SW 1271 (cell line): ENCODE measurements at regions not wholly inside any gene's neighbourhood (a gene's known extent, or its start where the extent isn't known, plus 50 kb on each side); places are given as distances from the start of the nearest gene placed in this dataset.
"Not testable (repeated sequence)": the region's sequence is repeated elsewhere in the genome, so short reads cannot be mapped to it uniquely, and the experiment has no call there.

Experiments used
- DNase-seq, 2 experiments: peaks; one replicate each; lab custom pipeline; 2025; lab: John Stamatoyannopoulos, UW

DNA sequence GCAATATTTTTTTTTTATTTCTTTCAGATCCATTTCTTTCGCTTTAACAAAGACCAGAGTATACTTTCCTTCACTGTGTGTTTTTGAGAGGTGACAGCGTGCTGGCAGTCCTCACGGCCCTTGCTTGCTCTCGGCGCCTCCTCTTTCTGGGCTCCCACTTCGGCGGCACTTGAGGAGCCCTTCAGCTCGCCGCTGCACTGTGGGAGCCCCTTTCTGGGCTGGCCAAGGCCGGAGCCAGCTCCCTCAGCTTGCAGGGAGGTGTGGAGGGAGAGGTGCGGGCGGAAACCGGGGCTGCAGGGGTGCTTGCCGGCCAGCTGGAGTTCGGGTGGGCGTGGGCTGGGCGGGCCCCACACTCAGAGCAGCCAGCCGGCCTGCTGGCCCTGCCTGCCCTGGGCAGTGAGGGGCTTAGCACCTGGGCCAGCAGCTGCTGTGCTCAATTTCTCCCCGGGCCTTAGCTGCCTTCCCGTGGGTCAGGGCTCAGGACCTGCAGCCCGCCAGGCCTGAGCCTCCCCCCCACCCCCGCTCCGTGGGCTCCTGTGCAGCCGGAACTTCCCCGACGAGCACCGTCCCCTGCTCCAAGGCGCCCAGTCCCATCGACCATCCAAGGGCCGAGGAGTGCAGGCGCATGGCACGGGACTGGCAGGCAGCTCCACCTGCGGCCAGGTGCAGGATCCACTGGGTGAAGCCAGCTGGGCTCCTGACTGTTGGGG is 1490.6 kb downstream of the OTOL1 start:
- not testable (repeated sequence) for DNase-seq

- no peak for DNase-seq
These were observed 1496.1 kb downstream of the OTOL1 start for GRCh38 chr3:162992741-162993140.

DNA sequence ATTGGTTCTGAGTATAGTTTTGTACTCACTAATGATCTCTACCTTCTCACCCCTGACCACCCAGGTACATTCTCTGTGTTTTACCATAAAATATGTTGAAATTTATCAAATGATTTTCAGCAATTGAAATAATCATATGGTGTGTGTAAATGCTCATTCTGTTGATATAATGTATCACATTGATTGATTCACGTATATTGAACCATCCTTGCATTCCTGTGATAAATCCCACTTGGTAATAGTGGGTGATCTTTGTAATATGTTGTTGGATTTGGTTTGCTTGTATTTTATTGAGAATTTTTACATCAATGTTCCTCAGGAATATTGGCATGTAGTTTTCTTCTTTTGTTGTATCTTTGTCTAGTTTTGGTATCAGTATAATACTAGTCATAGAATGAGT is 1497.6 kb downstream of the OTOL1 start:
- DNase-seq: no peak

DNA sequence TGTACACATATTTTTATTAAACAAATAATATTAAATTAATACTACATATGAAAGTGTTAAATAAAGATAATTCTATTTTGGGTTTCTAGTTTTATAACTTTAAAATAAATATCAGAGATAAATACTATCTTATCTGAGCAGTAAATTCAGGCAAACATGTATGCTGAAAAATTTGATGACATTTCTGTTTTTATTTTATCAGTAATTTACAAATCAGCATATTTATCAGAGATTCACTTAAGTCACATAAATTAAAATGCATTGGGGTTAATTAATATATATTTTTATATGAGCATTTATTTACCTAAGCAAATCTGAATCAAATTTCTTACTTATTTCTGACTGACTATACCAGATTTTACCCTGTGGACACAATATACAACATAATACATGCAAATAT is 1499.8 kb downstream of the OTOL1 start:
- no peak for DNase-seq

DNA sequence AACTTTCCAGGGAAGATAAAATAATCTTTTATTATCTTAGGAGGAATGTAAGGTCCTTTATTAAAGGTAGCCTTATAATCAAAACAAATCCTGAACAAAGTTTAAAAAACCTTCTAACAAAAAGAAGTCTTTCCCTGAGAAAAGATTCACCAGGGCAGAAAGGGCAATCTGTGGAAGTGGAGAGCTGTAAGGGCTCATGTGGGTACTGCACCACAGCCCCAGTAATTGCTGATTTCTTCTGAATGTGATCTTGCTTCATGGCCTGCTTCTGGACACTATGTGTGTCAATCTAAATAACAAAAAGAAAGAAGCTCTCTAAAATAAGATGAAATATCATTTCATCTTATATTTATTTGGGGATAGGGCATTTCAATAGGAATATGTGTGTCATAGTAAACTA is 1501.6 kb downstream of the OTOL1 start:
- no peak for DNase-seq

GRCh38 chr3:163011596-163011995 is 1515.0 kb downstream of the OTOL1 start:
- no peak for DNase-seq

DNA sequence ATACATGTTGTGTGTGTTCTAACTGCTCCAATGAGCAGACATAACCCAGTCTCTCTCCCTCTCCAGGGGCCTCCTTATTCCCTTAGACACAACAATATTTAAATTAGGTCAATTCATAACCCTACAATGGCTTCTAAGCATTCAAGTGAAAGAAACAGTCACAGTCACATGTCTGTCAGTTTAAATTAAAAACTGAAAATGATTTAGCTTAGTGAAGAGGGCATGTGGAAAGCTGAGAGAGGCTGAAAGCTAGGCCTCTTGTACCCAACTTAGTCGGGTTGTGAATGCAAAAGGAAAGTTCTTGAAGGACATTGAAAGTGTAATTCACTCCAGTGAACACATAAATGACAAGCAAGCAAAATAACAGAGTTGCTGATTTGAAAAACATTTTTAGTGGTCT is 1519.6 kb downstream of the OTOL1 start:
- no peak for DNase-seq

DNA sequence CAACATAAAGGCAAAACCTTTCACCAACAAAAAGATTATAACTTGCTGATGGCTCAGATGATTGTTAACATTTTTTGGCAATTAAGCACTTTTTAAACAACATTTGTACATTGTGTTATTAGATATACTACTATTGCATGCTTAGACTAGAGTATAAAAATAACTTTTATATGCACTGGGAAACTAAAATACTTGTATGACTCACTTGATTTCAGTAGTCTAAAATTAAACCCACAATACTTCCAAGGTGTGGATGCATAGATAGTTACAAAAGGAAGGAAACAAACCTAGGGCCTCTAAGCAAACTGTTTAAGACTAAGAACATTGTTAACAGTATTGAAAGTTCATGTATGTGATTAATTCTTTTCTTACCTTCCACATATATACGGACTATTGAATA is 1521.5 kb downstream of the OTOL1 start:
- no peak for DNase-seq

DNA sequence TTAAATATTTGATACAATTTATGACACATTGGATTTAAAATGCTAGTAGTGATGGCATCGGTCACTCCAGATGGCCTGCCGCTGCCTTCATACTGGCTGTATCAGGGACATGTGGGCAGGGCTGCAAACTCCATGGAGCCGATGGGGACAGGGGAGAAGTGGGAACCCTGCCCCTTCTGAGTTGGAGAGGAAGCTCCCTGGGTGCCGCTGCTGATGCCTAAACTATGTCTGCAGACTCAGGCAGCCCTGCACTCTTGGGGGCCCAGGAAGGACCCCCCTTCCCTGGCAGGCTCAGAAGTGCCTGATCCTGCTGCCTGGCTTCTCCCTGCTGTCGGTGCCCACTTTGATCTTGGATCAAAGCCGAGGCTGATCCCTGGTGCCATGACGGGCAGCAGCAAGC is 1522.1 kb downstream of the OTOL1 start:
- no peak for DNase-seq

GRCh38 chr3:163019260-163019659 is 1522.7 kb downstream of the OTOL1 start:
- DNase-seq: no peak

DNA sequence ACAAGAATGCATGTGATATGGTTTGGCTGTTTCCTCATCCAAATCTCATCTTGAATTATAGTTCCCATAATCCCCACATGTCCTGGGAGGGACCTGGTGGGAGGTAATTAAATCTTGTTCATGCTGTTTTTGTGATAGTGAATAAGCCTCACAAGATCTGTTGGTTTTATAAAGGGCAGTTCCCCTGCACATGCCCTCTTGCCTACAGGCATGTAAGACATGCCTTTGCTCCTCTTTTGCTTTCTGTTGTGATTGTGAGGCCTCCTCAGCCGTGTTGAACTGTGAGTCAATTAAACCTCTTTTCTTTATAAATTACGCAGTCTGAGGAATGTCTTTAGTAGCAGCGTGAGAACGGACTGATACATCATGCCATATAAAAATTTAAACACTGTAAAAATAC is 1537.0 kb downstream of the OTOL1 start:
- no peak for DNase-seq

DNA sequence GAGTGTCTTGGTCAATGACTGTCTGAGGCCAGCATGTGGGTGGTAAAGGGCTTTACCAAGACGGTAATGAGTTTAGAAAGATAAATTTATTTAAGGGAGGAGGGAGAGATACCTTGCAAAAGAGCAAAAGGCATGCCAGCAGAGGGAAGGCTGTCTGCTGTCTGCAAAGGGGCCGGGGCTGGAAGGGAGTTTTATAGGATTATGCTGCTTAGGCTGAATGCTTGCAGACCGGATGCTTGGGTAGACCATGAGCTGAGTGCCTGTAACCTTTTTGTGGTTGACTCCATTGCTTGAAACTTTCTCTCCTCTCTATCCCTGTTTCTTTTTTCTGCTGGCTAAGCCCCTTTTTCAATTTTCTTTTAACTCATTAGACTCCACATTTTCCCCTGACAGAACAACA is 1543.0 kb downstream of the OTOL1 start:
- no peak for DNase-seq

DNA sequence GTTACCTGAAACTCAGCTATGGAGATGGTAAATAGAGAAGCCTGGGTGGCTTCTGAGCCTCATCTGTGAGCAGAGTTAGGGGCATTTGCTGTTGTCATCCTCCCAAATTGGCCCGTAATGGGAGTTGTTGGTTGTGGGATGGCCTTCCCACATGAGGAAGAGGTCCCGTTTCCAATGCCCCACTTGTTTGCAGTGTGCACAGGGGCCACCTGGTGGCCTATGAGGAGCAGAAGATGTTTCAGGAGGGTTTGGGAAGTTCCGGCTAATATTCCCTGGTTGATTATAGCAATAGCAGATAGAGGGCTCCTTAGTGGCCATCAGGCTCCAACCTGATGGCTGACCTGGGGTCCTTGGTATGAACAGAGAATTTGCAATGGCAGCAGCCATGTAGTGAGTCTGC is 1546.5 kb downstream of the OTOL1 start:
- DNase-seq: no peak

GRCh38 chr3:163045945-163046344 is 1549.3 kb downstream of the OTOL1 start:
- no peak for DNase-seq

GRCh38 chr3:163048881-163049280 is 1552.3 kb downstream of the OTOL1 start:
- DNase-seq: no peak

DNA sequence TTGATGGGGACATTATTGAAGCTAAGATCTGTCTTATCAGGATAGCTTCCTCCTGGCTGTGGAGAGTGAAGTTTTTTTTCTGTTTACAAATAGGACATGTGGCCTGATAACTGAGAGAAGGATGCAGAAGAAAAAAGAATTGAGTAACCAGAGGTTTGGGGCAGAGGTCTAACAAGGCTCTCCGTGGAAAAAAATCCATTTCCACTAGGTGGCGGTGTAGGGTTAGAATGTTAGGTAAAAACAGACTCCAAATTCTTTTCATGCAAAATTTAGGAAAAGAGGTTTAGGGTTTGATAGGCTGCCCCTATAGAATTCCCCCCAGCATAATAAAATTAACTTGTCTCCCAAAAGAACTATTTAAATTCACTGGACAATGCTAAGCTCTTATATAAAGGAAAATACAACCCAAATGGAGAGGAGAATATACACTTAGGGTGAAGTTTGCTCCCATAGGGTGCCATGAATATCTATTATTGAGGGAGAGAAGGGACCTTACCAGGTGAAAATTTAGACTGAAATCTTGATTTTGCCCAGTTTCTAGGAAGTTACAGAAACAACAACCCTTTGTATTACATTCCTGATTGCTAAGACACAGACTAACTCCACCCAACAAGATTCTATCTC is 1560.4 kb downstream of the OTOL1 start:
- DNase-seq: peak in 1 of 2 experiments; percentile 22

DNA sequence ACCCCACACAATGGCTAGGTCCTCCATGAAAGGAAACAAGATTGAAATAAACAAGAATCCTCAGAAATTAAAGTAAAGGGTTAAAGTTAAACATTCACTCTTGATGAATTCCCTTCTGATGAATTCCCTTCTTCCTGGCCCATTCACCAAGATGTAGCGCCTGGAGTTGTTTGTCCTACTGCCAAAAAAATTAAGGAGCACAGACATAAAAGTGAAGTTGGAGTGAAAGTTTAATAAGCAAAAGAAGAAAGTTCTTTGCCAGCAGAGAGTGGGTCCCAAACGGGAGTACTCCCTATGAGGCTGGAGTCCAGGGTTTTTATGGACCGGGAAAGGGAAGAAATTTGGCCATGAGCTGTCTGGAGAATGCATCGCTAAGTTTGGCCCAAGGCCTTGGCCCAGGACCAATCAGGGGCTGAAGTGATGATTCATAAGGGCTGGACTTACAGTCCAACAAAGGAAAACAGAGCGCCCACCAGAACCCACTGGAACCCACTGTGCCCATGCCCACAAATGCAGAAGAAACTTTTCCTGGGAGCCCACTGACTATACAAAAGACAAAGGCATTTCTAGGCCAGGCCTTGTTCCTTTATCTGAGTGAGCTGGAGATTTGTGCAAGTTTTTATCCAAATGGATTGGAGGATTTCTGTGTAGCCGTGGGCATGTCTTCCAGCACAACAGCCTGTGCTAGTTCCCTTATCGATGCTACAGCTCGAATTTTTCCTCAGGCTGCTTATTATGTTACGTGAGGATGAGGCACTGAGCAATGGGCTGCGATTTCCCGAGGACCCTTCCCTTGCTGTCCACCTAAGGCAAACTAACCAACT is 1561.6 kb downstream of the OTOL1 start:
- DNase-seq: no peak

GRCh38 chr3:163071713-163072112 is 1575.1 kb downstream of the OTOL1 start:
- DNase-seq: no peak
